SU-DHL-6 (cell line): ENCODE measurements at regions not wholly inside any gene's neighbourhood (a gene's known extent, or its start where the extent isn't known, plus 50 kb on each side); places are given as distances from the start of the nearest gene placed in this dataset.
"Not testable (repeated sequence)": the region's sequence is repeated elsewhere in the genome, so short reads cannot be mapped to it uniquely, and the experiment has no call there.

Experiments
- H2AFZ ChIP-seq: fragments of 200-600 bp; sonication (generic); 2 replicates; pipeline ENCODE4 v1.6.1; 2014; ENCODE audit warnings: low read depth, mild to moderate bottlenecking, moderate library complexity, mixed read lengths, antibody characterized with exemption, low read length; ENCODE audit not compliant: severe bottlenecking
- H3F3A ChIP-seq: fragments of 200-600 bp; shearing (Covaris generic); 2 replicates; pipeline ENCODE4 v1.6.0; 2016; ENCODE audit warnings: antibody characterized with exemption, mild to moderate bottlenecking; ENCODE audit not compliant: insufficient read depth
- H3K27ac ChIP-seq: fragments of 200-600 bp; sonication (generic); 2 replicates; pipeline ENCODE4 v1.5.1; 2016; ENCODE audit warnings: low read depth, mild to moderate bottlenecking, low read length, moderate library complexity, mixed read lengths
- H3K27me3 ChIP-seq: fragments of 200-600 bp; sonication (generic), shearing (Covaris generic); 2 replicates; pipeline ENCODE4 v1.6.0; 2014; ENCODE audit warnings: mild to moderate bottlenecking, low read length
- H3K36me3 ChIP-seq: fragments of 200-600 bp; sonication (generic); 2 replicates; pipeline ENCODE4 v1.6.1; 2014; ENCODE audit warnings: mild to moderate bottlenecking, low read length, mixed read lengths
- H3K4me2 ChIP-seq: fragments of 300-600, 200-600 bp; shearing (Covaris generic), sonication (generic); 2 replicates; pipeline ENCODE4 v1.6.0; 2014; ENCODE audit warnings: low read length, low read depth, mild to moderate bottlenecking; ENCODE audit not compliant: poor library complexity, severe bottlenecking
- H3K4me3 ChIP-seq: fragments of 200-600 bp; sonication (generic); 2 replicates; pipeline ENCODE4 v1.5.1; 2014; ENCODE audit warnings: antibody characterized with exemption, low read length, mild to moderate bottlenecking, mixed read lengths; ENCODE audit not compliant: insufficient read depth, poor library complexity, severe bottlenecking
- H3K79me2 ChIP-seq: fragments of 200-600 bp; sonication (generic); 2 replicates; pipeline ENCODE4 v1.6.1; 2014; ENCODE audit warnings: mild to moderate bottlenecking, low read length, moderate library complexity; ENCODE audit not compliant: insufficient read depth
- H3K9ac ChIP-seq: fragments of 200-600 bp; sonication (generic); 2 replicates; pipeline ENCODE4 v1.7.0; 2014; ENCODE audit warnings: mild to moderate bottlenecking, low read length
- H3K9me2 ChIP-seq: fragments of 200-600 bp; sonication (generic); replicated peaks from 2 replicates; pipeline ENCODE4 v1.6.1; 2014; ENCODE audit warnings: low read length; ENCODE audit not compliant: insufficient read depth
- H3K9me3 ChIP-seq: fragments of 200-600 bp; sonication (generic); 2 replicates; pipeline ENCODE4 v1.6.1; 2014; ENCODE audit warnings: low read length, mixed read lengths; ENCODE audit not compliant: insufficient read depth
- H4K20me1 ChIP-seq: fragments of 200-600 bp; sonication (generic); 2 replicates; pipeline ENCODE4 v1.6.1; 2014; ENCODE audit warnings: low read depth, mild to moderate bottlenecking, antibody characterized with exemption, low read length, moderate library complexity, mixed read lengths
- EZH2phosphoT487 ChIP-seq: fragments of 200-600 bp; sonication (generic), shearing (Covaris generic); conservative IDR thresholded peaks from 2 replicates; pipeline ENCODE4 v1.6.1; 2018; ENCODE audit warnings: mild to moderate bottlenecking, antibody characterized with exemption, low read length, moderate library complexity, mixed read lengths
- TF ChIP-seq, protein P1 (sequence below): fragments of 200-600 bp; sonication (generic); IDR thresholded peaks from one replicate; pipeline ENCODE4 v1.5.1; 2017; ENCODE audit warnings: antibody characterized with exemption, mild to moderate bottlenecking, low read length, moderate library complexity; ENCODE audit not compliant: insufficient read depth, poor library complexity, severe bottlenecking

DNA sequence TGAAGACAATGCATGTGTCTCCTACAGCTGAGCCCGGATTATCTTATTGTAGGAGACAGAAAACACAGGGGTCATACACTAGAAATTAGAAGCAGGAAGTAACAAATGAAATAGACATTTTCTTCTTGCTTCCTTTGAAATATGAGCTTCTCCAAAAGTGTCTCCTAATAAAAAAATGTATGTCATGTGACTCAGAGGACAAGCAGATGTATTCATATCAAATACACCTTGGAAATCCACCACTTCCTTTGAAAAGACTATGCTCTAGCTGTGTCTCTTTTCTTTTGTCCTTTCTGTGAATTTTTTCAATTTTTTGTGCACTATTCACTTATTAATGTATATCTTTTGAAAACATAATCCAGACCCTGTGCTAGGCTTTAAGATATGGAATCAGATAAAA lies 1906.2 kb downstream of the C4orf33 start:
- Histone ChIP-seq H3K36me3 (no peaks in the 10 kb centered on the region), H3K27me3 (no peaks in the 10 kb centered on the region), H3K4me3 (no peak overlapping the region), H4K20me1 (no peaks in the 10 kb centered on the region), H3K9me3 (no peaks in the 10 kb centered on the region), H2AFZ (peak overlapping the region; percentile 34), H3F3A (no peaks in the 10 kb centered on the region), H3K9me2 (no peaks in the 10 kb centered on the region), H3K79me2 (no peaks in the 10 kb centered on the region), H3K9ac (no peak overlapping the region), H3K4me2 (no peak overlapping the region), H3K27ac (no peak overlapping the region)
- no peak for TF ChIP-seq EZH2phosphoT487
- TF ChIP-seq, protein P1, sequence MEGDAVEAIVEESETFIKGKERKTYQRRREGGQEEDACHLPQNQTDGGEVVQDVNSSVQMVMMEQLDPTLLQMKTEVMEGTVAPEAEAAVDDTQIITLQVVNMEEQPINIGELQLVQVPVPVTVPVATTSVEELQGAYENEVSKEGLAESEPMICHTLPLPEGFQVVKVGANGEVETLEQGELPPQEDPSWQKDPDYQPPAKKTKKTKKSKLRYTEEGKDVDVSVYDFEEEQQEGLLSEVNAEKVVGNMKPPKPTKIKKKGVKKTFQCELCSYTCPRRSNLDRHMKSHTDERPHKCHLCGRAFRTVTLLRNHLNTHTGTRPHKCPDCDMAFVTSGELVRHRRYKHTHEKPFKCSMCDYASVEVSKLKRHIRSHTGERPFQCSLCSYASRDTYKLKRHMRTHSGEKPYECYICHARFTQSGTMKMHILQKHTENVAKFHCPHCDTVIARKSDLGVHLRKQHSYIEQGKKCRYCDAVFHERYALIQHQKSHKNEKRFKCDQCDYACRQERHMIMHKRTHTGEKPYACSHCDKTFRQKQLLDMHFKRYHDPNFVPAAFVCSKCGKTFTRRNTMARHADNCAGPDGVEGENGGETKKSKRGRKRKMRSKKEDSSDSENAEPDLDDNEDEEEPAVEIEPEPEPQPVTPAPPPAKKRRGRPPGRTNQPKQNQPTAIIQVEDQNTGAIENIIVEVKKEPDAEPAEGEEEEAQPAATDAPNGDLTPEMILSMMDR, result no peak

DNA sequence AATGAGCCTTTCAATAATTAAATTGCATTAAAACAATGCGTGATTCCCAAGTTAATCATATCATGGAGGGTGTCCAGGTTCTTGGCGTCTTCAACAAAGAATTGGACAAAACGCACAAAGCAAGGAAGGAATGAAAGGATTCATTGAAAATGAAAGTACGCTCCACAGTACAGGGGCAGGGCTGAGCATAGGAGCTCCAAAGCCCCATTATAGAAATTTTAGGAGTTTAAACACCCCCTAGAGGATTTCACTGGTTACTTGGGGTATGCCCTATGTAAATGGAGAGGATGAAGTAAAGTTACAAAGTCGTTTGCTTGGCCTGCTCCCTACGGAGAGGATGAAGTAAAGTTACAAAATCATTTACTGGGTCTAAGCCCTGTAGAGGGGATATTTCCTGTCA lies 1910.4 kb downstream of the C4orf33 start:
- Histone ChIP-seq H3K4me3 (no peak overlapping the region), H3K27ac (no peak overlapping the region), H3K4me2 (no peak overlapping the region), H3K9me2 (no peaks in the 10 kb centered on the region), H3K79me2 (no peaks in the 10 kb centered on the region), H3K9me3 (no peaks in the 10 kb centered on the region), H2AFZ (no peak overlapping the region), H3K27me3 (no peaks in the 10 kb centered on the region), H3K36me3 (no peaks in the 10 kb centered on the region), H3F3A (no peaks in the 10 kb centered on the region), H4K20me1 (no peaks in the 10 kb centered on the region), H3K9ac (no peak overlapping the region)
- TF ChIP-seq, protein P1, result no peak
- TF ChIP-seq EZH2phosphoT487, result no peak

DNA sequence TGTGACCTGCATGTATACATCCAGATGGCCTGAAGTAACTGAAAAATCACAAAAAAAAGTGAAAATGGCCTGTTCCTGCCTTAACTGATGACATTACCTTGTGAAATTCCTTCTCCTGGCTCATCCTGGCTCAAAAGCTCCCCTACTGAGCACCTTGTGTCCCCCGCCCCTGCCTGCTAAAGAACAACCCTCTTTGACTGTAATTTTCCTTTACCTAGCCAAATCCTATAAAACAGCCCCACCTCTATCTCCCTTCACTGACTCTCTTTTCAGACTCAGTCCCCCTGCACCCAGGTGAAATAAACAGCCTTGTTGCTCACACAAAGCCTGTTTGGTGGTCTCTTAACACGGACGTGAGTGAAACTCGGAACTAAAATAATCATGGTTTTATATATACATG lies 1916.0 kb downstream of the C4orf33 start:
- not testable (repeated sequence) for H3K4me2 ChIP-seq, H3K79me2 ChIP-seq, H2AFZ ChIP-seq, H3K9me3 ChIP-seq, H3K27me3 ChIP-seq, H3K9me2 ChIP-seq, H3K4me3 ChIP-seq, H3K36me3 ChIP-seq, H3F3A ChIP-seq, H3K27ac ChIP-seq, H3K9ac ChIP-seq, H4K20me1 ChIP-seq

DNA sequence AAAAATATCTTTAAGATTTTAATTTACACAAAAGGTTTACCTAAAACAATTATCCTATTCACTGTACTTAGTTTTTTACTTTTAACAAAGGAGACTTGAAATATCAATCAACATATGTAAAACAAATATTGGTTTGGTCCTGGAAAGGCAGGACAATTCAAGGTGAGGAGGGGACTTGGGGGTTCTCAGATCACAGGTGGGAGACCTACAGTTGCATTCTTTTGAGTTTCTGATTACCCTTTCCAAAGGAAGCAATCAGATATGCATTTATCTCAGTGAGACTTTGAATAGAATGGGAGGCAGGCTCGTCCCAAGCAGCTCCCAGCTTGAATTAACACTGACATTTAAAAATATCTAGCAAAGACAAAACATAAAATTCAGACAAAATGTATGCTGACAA lies 1917.3 kb downstream of the C4orf33 start:
- TF ChIP-seq, protein P1, result no peak
- TF ChIP-seq EZH2phosphoT487, result no peak
- Histone ChIP-seq H3K27me3 (no peaks in the 10 kb centered on the region), H3K9ac (no peak overlapping the region), H4K20me1 (no peaks in the 10 kb centered on the region), H3K4me2 (no peak overlapping the region), H2AFZ (no peak overlapping the region), H3K4me3 (no peak overlapping the region), H3K9me2 (no peaks in the 10 kb centered on the region), H3F3A (no peaks in the 10 kb centered on the region), H3K79me2 (no peaks in the 10 kb centered on the region), H3K36me3 (no peaks in the 10 kb centered on the region), H3K9me3 (no peaks in the 10 kb centered on the region), H3K27ac (no peak overlapping the region)
